Hippocampal formation (tissue), 2 donors: ENCODE measurements at regions not wholly inside any gene's neighbourhood (a gene's known extent, or its start where the extent isn't known, plus 50 kb on each side); places are given as distances from the start of the nearest gene placed in this dataset.

ENCODE experiments used
- DNase-seq, 2 donors: peaks; one replicate each; lab custom pipeline; 2025; lab: John Stamatoyannopoulos, UW

DNA sequence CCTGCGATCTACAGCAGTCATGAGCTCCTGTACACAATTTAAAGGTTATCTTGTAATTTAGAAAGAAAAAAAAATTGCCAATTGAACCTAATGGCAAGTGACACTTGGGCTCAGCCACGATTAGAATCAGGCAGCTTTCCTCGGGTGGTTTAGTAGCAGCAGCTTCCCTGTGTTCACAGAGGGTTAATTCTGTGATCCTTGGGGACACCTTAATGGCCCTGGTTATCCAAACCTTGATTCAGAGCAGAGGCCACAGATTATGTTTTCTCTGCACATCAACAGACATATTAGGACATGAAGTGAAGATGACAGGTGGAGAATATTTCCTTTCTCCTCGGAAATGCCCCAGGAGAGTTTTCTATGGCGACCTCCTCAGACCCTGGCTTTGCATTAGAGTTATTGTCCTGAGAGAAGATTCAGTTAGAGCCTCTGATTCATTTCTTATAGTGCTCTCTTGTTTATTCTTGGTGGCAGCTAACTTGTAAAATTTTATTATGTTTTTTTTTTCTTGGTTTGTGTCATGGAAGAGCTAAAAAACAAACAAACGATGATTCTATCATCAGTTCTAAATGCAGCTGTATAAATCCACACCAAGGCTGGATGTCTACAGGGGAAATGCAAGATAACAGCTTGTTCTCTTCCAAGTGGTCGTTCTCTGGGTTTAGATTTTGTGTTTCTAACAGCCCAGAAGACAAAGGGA, 351.2 kb upstream of the DYNLRB2 start:
- DNase-seq, result no peak

- no peak for DNase-seq
Measured at GRCh38 chr16:80176114-80176513, 364.7 kb upstream of the DYNLRB2 start.

GRCh38 chr16:80175011-80175410, 365.8 kb upstream of the DYNLRB2 start:
- DNase-seq, result no peak

GRCh38 chr16:80174416-80174815, 366.4 kb upstream of the DYNLRB2 start:
- no peak for DNase-seq

GRCh38 chr16:80171746-80172145, 369.0 kb upstream of the DYNLRB2 start:
- no peak for DNase-seq

DNA sequence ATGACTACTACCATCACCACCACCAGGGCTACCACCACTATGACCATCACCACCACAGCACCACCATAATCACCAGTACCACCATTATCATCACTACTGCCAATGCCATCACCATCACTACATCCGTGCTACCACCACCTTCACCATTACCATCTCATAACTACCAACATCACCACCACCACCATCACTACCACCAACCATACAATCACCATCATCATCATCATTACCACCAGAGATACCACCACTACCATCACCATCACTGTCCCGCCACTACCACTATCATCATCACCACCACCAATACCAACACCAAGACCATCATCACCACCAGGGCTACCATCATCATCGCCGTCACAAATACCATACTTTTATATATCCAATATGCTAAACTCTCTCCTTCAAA, 369.6 kb upstream of the DYNLRB2 start:
- no peak for DNase-seq

DNA sequence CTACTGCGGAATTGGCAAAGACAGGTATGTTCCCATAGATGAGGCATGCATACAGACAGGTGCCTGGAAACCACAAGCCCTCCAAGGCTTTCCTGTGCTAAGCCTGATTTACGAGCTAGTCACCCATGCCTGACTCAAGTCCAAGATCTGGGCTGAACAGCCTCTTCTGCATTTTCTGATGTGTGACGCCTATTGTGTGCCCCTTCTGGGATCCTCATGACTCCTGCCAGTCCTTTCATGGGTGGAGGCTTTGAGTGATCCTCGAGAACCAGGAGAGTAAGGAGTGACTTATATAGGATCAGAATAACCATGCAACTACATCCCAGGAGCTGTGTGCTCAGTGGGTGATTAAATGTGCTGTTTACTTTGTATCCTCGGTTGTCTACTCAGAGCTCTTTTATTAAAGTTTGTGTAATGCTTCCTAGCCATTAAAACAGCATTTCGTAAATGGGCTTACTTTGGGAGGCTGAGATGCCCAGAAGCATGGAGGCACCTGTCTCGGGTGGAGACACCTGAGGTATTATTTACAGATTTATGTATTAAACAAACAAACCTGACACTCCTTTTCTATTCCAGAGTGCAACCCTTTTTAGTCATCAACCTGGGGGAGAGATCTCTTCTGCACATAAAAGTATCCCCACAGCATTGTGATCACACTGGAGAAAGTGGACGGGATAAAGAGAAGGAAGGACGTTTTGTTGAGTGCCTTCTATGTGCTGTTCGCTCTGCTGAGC, 373.0 kb upstream of the DYNLRB2 start:
- no peak for DNase-seq

DNA sequence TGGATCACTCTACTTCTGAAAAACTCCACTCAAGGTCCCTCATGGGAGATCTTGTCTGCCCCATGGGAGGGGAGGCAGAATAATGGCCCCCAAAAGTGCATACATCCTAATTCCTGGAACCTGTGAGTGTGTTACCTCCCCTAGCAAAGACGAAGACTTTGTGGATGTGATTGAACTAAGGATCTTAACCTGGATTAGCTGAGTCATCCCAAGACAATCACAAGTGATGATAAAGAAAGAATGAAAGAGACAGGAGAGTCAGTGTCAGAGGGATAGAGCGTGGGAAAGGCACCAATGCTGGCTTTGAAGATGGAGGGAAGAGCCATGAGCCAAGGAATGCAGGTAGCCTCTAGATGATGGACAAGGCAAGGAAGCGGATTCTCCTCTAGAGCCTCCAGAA, 374.7 kb upstream of the DYNLRB2 start:
- DNase-seq, result no peak

GRCh38 chr16:80164966-80165550, 375.7 kb upstream of the DYNLRB2 start:
- DNase-seq, result no peak

DNA sequence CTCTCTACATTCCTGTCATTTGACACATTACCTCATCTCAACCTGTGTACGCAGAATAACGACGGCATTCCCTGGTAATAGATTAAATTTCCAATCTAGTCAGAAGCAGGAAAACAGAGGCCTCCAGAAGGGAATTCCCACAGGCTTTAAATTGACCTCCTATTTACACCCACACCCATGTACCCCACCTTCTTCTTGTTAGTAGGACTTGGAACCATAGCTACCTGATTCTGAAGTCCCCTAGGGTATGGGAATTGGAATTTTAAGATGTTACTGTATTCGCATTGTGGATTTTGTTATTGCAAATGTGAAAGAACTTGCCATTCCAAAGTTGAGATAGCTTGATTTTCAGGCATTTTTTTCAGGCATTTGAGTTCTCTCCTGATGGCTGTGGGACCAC, 377.5 kb upstream of the DYNLRB2 start:
- no peak for DNase-seq

GRCh38 chr16:80161799-80162739, 378.7 kb upstream of the DYNLRB2 start:
- DNase-seq, result no peak

GRCh38 chr16:80158766-80159165, 382.0 kb upstream of the DYNLRB2 start:
- no peak for DNase-seq

DNA sequence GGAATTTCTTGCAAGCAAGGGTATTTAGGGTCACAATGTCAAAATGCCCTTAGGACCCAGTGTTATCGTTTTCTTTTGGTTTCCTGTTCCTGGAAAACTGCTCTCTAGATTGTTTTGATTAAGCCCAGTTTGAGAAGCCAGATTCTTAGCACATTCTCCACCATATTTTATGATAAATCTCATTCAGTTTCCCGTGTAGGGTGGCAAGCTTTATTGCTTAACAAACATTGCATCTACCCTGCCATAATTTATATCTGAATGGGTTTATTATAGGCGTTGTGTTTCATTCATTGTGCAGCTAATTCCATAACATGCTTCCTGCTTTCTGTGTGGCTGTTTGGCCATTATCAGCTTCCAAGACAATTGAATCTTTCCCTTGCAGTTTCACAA, 389.1 kb upstream of the DYNLRB2 start:
- DNase-seq, result no peak

- no peak for DNase-seq
Measured at GRCh38 chr16:80150978-80151721, 389.6 kb upstream of the DYNLRB2 start.

- DNase-seq, result no peak
Measured at GRCh38 chr16:80148826-80149225, 392.0 kb upstream of the DYNLRB2 start.

DNA sequence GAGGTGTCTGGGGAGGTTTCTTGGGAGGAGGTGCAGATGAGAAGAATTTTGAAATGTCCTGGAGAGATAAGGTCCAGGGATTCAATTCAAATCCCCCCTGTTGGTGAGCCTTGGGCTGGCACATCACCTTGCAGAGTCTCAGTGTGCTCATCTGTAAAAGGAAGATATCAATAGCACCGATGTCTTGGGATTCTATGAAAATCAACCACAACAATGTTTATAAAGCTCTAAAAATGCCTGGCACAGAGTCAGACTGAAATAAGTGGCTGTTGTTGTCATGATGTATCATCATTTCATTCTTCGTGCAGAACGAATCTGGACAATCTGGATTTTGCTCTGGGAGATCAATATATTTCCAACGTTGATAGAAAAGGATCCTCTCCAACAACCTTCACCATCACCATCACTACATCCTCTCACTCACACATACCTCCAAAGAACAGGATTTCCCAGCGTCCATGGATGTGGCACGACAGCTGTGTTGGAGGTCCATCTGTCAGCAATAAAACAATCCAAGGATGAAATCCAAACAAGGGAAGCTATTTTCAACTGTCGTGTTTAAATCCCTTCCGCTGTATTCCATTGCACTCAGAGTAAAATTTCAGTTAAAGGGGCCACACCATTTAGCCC, 393.7 kb upstream of the DYNLRB2 start:
- no peak for DNase-seq

- DNase-seq, result no peak
Measured at GRCh38 chr16:80144191-80144590, 396.6 kb upstream of the DYNLRB2 start.

- DNase-seq, result no peak
Measured at GRCh38 chr16:80142940-80143339, 397.9 kb upstream of the DYNLRB2 start.

GRCh38 chr16:80142281-80142680, 398.5 kb upstream of the DYNLRB2 start:
- DNase-seq, result no peak

DNA sequence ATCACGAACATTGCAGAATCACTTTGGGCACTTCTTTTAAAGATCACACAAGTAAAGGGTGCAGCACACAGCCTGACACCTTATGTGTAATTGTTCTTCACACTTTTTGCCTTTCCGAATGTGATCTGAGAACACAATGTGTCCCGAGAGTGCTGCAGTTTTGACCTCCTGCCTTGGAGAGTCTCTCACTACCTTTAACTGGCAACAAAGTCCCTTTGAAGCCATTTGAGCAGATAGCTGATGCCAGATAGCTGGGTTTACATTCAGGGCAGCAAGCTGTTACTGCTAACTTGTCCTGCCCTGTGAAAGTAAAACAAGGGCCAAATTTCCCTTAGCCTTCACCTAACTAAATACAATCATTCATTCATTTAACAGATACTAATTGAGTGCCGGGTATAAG, 411.0 kb upstream of the DYNLRB2 start:
- DNase-seq, result no peak

DNA sequence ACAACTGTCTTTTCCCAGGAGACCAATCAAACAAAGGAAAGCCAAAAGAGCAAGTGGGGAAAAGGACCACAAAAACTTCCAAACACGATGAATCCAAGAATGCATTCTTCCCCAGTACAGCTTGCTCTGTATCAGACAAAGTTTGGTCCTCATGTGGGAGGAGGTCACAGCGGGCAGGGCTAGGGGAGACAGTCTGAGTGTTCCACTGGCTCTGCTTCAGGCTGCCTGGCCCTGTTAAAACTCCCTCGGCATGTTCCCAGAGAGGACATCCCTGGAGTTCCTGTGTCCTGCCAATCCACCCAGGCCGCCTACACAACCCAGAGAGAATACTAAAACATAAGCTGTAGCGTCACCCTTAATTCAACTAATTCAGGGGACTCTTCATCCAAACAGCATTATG, 415.1 kb upstream of the DYNLRB2 start:
- DNase-seq, result no peak
